ENCODE measurements at regions not wholly inside any gene's neighbourhood (a gene's known extent, or its start where the extent isn't known, plus 50 kb on each side); places are given as distances from the start of the nearest gene placed in this dataset.

DNA sequence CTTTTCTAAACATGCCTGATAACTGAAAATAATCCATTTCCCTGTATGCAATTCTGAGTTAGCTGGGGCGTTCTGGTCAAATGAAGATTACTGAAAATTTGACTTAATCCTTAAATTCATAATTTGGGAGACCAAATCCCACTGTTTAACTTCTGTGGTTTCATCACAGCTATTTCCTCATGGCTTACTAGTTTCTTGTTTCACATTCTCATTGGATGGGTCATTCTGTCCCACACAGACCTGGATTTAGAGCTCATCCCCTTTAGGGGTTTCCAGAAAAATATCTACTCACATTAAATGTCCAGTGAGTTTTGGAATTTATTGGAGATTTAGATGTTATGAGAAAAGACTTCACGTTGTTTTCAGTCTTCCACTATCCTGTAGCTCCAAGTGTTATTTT is 709.3 kb upstream of the KLHL1 start:
- H3K9me3 ChIP-seq = no peaks in the 10 kb centered on the region
- WGBS, 2 donors = 75 to 76% methylated on average over 2 of the region's 2 CpGs
- no peaks in the 10 kb centered on the region for H3K36me3 ChIP-seq
- TF ChIP-seq, protein P1, sequence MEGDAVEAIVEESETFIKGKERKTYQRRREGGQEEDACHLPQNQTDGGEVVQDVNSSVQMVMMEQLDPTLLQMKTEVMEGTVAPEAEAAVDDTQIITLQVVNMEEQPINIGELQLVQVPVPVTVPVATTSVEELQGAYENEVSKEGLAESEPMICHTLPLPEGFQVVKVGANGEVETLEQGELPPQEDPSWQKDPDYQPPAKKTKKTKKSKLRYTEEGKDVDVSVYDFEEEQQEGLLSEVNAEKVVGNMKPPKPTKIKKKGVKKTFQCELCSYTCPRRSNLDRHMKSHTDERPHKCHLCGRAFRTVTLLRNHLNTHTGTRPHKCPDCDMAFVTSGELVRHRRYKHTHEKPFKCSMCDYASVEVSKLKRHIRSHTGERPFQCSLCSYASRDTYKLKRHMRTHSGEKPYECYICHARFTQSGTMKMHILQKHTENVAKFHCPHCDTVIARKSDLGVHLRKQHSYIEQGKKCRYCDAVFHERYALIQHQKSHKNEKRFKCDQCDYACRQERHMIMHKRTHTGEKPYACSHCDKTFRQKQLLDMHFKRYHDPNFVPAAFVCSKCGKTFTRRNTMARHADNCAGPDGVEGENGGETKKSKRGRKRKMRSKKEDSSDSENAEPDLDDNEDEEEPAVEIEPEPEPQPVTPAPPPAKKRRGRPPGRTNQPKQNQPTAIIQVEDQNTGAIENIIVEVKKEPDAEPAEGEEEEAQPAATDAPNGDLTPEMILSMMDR (IDR thresholded peaks at IDR 0.05) = no peak
- no peak for TF ChIP-seq EP300 (IDR thresholded peaks at IDR 0.05)
- no peak for TF ChIP-seq POLR2A (IDR thresholded peaks at IDR 0.05)
- H3K4me3 ChIP-seq = no peak overlapping the region
- H3K4me1 ChIP-seq = no peaks in the 10 kb centered on the region
- no peaks in the 10 kb centered on the region for H3K27me3 ChIP-seq
- no peak overlapping the region for H3K27ac ChIP-seq
- no peak for DNase-seq (ENCODE audit: low spot score in 2 of 2)

DNA sequence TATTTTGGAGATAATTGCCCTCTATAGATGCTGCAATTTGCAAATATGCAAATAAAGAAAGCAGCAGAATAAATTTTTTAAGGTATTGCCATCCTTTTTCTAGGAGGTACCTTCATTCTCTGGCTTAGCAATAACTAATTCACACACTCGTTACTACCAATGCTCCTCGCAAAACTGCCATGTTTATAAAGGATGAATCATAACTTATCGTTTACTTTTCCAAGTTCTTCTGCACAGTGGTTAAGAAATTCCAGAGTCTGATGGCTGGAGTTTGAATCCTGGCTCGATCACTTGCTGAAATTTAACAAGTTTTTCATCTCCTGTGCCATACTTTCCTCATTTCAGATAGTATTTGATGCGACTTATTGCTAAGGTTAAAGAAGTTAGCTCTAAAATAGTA is 708.6 kb upstream of the KLHL1 start:
- Histone ChIP-seq H3K36me3 (no peaks in the 10 kb centered on the region), H3K27me3 (no peaks in the 10 kb centered on the region), H3K4me1 (no peaks in the 10 kb centered on the region), H3K4me3 (no peak overlapping the region), H3K27ac (no peak overlapping the region), H3K9me3 (no peaks in the 10 kb centered on the region)
- TF ChIP-seq POLR2A (IDR thresholded peaks at IDR 0.05) (no peak), EP300 (IDR thresholded peaks at IDR 0.05) (no peak)
- TF ChIP-seq, protein P1 (IDR thresholded peaks at IDR 0.05) = no peak
- DNase-seq (ENCODE audit: low spot score in 2 of 2) = no peak
- 80 to 81% methylated on average over 5 of the region's 5 CpGs for WGBS, 2 donors

DNA sequence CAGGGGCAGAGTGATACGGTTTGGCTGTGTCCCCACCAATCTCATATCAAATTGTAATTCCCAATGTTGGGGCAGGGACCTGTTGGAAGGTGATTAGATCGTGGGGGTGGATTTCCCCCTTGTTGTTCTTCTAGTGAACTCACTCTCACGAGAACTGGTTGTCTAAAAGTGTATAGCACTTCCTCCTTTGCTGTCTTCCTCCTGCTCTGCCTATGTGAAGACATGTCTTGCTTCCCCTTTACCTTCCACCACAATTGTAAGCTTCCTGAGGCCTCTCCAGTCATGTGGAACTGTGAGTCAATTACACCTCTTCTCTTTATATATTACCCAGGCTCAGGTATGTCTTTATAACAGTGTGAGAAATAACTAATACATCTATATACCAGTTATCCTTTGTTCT is 706.4 kb upstream of the KLHL1 start:
- TF ChIP-seq EP300 (IDR thresholded peaks at IDR 0.05) (no peak), POLR2A (IDR thresholded peaks at IDR 0.05) (no peak)
- TF ChIP-seq, protein P1 (IDR thresholded peaks at IDR 0.05) = no peak
- WGBS, 2 donors = 69 to 75% methylated on average over 3 of the region's 3 CpGs

DNA sequence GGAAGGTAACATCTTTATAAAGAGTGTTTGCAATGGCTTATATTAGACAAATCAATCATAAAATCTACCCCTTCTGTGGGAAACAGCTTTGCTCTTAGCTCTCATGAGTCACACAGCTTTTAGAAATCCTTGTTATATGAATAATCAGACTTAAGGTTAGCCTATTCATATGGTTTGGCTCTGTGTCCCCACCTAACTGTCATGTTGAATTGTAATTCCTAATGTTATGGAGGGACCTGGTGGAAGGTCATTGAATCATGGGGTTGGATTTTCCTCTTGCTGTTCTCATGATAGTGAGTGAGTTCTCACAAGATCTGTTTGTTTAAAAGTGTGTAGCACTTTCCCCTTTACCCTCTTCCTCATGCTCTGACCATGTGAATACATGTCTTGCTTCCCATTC is 704.2 kb upstream of the KLHL1 start:
- DNase-seq (ENCODE audit: low spot score in 2 of 2) = no peak
- no peaks in the 10 kb centered on the region for H3K36me3 ChIP-seq
- TF ChIP-seq POLR2A (IDR thresholded peaks at IDR 0.05) = no peak
- TF ChIP-seq, protein P1 (IDR thresholded peaks at IDR 0.05) = no peak
- TF ChIP-seq EP300 (IDR thresholded peaks at IDR 0.05) = no peak
- no peak overlapping the region for H3K4me3 ChIP-seq
- H3K27ac ChIP-seq = no peak overlapping the region
- no peaks in the 10 kb centered on the region for H3K27me3 ChIP-seq
- H3K4me1 ChIP-seq = no peaks in the 10 kb centered on the region
- no peaks in the 10 kb centered on the region for H3K9me3 ChIP-seq

More for the DNA sequence above, 706.4 kb upstream of the KLHL1 start:
- Histone ChIP-seq H3K27ac (no peak overlapping the region), H3K27me3 (no peaks in the 10 kb centered on the region), H3K36me3 (no peaks in the 10 kb centered on the region), H3K4me1 (no peaks in the 10 kb centered on the region), H3K4me3 (no peak overlapping the region), H3K9me3 (no peaks in the 10 kb centered on the region)
- DNase-seq (ENCODE audit: low spot score in 2 of 2) = no peak

DNA sequence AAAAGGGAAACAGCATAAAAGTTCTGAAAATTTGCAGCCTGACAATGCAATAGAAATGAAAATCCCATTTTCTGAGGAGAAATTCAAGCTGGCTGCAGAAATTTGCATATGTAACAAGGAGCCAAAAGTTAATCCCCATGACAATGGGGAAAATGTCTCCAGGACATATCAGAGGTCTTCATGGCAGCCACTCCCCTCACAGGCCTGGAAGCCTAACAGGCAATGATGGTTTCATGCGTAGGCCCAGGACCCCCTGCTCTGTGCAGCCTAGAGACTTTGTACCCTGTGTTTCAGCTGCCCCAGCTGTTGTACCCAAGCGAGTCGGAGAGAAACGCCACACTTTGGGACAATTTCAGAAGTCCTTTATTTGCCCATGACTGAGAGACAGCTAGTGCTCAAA is 701.3 kb upstream of the KLHL1 start:
- no peaks in the 10 kb centered on the region for H3K27me3 ChIP-seq
- no peak overlapping the region for H3K27ac ChIP-seq
- WGBS, 2 donors = 91 to 97% methylated on average over 4 of the region's 4 CpGs
- H3K4me1 ChIP-seq = no peaks in the 10 kb centered on the region
- no peaks in the 10 kb centered on the region for H3K36me3 ChIP-seq
- no peak for TF ChIP-seq EP300 (IDR thresholded peaks at IDR 0.05)
- TF ChIP-seq, protein P1 (IDR thresholded peaks at IDR 0.05) = no peak
- no peak for TF ChIP-seq POLR2A (IDR thresholded peaks at IDR 0.05)
- DNase-seq (ENCODE audit: low spot score in 2 of 2) = no peak
- H3K4me3 ChIP-seq = no peak overlapping the region
- H3K9me3 ChIP-seq = no peaks in the 10 kb centered on the region

All from tibial nerve (tissue), 4 donors.